NCI-H2029 treated with DMSO at 0.1 percent for 48 hours (cell line): ENCODE measurements at regions not wholly inside any gene's neighbourhood (a gene's known extent, or its start where the extent isn't known, plus 50 kb on each side); places are given as distances from the start of the nearest gene placed in this dataset.
A peak's percentile ranks its signal among the peaks of the same experiment; 100 is the strongest.

ENCODE experiments used
- DNase-seq: peaks from one replicate; lab custom pipeline; 2025; lab: John Stamatoyannopoulos, UW

GRCh38 chr1:2865571-2866421 is 64.3 kb upstream of the TTC34 start:
- peak; percentile 13 for DNase-seq

GRCh38 chr1:2866422-2867086 is 65.1 kb upstream of the TTC34 start:
- no peak for DNase-seq

DNA sequence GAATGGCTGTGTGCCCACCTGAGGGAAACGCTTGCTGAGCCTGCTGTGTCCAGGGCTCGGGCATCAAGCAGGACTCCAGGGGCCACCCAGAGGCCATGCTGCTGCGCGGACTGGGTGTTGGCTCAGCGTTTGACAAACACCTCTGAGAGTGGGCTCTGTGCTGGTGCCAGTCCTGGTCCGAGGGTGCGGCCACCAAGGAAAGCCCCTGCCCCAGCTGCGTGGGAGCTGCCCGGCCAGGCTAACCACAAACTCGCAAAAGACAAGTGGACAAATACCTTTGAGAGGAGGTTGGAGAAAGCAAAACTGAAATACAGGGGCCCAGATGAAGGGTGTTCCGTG is 65.6 kb upstream of the TTC34 start:
- DNase-seq: no peak

DNA sequence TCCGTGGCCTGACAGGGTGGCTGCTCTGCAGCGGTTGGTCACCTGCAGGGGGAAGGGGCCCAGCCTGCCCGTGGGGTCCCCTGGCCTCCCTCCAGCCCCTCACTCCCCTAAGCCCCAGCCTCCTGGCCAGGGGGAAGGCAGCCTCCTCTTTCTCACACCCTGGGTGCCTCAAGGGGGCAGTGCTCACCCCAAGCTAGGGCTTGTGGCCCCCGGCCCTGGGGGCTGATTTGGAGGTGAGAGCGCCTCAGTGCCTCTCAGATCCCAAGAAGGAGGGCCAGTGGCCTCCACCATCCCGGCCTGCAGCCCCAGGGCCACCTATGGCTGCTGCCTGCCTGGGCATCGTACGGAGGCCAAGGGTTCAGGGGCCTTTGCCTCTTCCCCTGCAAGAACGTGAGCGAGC is 66.4 kb upstream of the TTC34 start:
- DNase-seq: no peak

GRCh38 chr1:2868571-2869195 is 67.2 kb upstream of the TTC34 start:
- DNase-seq: no peak

DNA sequence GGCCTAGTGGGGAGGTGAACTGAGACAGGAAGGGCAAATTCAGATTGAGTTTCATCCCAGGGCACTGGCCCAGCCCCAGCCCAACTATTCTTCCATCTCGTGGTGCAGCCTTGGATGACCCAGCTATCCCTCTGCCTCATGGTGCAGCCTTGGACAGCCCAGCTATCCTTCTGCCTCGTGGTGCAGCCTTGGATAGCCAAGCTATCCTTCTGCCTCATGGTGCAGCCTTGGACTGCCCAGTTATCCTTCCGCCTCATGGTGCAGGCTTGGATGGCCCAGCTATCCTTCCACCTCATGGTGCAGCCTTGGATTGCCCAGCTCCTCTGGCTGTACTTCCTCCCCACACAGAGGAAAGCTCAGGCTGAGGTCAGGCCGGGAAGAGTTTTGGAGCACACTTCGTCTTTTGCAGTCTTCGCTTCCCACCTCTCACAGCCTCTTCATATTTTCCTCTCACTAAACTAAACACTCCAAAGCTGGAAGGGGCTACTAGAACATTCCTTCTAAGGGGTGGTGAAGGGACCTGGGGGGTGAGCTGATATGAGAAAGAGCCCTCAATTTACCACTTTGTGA is 69.8 kb upstream of the TTC34 start:
- no peak for DNase-seq

GRCh38 chr1:2874207-2874606 is 72.7 kb upstream of the TTC34 start:
- no peak for DNase-seq

DNA sequence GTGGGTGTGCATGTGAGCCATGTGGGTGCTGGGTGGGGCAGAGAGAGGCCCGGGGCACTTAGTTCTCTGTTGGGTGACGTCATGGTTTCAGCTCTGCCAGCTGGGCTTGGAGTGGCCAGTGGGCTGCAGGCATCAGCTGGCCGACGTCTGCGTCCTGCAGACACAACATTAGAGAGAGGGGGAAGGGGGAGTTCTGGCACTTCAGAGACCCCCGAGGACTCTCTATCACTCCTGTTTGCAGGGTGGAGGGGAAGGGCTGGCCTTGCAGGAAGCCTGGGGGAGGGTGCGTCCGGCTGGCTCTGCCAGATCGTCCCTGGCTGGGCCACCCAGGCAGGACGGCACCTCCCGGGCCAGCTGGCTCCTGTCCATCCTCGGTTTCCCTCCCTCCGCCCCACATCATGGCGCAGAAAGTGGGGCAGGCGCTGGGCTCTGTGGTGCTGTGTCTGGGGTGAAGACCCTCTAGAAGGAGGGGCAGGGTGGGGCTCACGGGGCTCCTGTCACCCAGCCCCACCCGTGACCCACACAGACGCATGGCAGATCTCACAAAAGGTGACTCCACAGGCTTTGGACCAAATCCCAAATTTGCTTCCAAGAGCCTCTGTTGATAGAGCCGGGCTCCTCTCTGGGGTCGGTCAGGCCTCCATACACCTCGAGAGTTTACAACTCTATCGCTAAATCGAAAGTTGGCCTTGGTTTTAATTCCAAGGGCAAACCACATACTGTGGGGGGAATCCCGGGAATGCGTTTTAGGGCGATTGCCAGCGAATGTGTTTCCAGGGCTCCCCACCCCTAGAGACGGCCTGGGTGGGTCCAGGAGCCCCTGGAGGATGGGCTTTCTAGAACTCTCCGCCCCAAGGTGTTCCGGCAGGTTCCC is 73.4 kb upstream of the TTC34 start:
- DNase-seq: no peak

- DNase-seq: no peak
These were observed 74.4 kb upstream of the TTC34 start for GRCh38 chr1:2875707-2876561.

DNA sequence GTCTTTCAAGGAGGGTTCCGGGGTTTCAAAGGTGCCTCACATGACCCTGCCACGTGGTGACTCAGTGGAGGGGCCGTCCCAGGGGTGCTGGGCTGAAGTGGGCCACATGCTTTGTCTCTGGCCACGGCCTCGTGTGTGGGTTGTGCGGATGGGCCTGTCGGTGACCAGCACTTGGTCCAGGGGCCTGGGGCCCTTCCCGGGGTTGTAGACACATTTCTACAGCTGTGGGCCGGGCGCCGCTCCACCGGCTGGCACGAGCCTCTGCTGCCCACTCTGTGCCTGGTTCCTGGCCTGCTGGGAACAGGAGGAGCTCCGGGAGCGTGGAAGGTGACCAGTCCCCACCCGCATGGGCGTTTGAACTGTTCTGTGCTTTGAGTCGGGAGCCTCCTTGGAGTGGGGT is 75.4 kb upstream of the TTC34 start:
- DNase-seq: no peak

DNA sequence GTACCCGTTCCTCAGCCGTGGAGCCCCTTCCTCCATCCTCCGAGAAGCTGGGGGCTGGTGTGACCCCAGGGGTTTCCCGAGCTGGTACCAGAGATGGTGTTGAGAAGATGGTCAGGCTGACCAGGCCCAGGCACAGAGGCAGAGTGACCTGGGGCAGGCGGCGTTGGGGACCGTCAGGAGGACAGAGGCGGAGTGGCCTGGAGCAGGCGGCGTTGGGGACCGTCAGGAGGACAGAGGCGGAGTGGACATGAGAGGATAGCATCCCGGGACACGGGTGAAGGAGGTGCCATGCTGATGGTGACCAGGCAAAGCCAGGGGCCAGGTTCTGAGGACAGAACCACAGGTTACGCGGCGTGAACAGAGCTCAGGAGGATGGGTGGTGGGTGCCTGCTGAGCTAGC is 75.9 kb upstream of the TTC34 start:
- DNase-seq: no peak

DNA sequence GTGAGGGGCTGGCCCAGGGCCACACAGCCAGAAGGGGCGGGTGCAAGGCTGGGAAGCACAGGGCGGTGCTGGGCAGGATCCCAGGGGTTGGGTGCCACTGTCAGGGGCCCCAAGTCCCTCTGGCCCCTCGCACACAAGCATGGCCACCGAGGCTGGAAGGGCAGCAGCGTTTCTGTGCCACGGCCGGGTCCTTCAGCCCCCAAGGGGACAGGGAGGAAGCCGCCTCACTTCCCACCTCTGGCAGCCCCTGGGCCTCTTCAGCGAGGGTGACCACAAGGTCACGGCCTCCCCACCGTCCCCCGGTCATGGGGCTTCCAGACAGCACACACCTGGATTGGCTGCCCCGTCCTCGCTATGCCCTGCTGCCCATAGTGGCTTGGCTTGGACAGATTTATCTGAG is 77.1 kb upstream of the TTC34 start:
- no peak for DNase-seq

DNA sequence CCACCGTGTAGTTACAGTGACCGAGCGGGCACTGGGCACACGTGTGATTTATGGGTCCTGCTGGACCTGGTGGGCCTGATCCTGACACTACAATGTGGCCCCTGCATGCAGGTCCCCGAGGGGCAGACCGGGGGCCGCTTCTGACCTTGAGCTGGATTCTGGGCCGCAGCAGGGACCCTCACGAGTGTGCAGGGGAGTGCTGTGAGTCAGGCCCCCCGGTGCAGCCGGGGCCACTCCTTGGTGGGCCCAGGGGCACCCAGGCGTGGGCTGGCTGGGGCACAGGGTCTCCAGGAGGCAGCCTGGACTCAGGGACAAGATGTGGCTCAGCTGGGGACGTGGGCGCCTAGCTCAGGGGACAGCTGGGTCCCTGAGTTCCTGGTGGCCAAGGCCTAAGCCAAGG is 77.5 kb upstream of the TTC34 start:
- DNase-seq: no peak

- DNase-seq: no peak
These were observed 78.1 kb upstream of the TTC34 start for GRCh38 chr1:2879591-2879990.

DNA sequence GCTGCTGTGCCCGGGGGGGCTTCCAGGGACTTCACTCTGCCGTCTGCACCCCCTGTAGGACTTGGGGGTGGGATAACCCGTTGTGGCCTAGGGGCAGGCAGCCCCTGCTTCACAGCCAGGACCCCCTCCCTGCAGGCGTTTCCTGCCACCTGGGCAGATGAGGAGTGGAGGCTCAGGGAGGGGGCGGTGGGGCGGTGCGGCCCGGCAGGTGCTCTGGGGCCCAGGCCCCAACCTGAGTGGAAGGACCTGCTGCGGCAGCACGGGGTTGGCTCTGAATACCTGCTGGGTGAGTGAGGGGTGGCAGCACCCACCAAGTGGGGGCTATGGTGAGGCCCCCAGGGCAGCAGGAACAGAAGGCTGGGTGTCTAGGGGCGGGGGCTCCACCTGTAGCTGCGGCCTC is 78.6 kb upstream of the TTC34 start:
- no peak for DNase-seq

DNA sequence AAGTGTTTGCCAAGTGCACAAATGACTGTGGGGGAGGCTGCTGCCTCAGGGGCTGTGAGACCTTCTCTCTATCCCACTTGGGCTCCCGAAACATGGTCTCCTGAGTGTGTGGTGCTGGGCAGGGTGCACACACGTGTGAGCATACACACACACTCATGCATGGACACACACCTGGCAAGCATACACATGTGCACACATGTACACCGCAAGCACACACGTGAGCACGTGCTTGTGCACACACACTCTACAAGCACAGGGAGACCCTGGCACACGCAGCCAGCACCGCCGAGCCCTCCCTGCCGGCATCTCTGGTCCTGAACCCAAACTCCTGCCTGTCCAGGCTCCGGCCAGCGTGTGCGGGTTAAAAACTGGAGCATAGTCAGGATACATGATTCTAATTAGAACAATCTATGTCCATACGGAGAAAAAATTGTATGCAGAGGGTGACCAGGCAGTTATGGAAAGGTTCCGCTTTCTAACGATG is 79.4 kb upstream of the TTC34 start:
- no peak for DNase-seq

GRCh38 chr1:2881556-2881955 is 80.1 kb upstream of the TTC34 start:
- DNase-seq: no peak

DNA sequence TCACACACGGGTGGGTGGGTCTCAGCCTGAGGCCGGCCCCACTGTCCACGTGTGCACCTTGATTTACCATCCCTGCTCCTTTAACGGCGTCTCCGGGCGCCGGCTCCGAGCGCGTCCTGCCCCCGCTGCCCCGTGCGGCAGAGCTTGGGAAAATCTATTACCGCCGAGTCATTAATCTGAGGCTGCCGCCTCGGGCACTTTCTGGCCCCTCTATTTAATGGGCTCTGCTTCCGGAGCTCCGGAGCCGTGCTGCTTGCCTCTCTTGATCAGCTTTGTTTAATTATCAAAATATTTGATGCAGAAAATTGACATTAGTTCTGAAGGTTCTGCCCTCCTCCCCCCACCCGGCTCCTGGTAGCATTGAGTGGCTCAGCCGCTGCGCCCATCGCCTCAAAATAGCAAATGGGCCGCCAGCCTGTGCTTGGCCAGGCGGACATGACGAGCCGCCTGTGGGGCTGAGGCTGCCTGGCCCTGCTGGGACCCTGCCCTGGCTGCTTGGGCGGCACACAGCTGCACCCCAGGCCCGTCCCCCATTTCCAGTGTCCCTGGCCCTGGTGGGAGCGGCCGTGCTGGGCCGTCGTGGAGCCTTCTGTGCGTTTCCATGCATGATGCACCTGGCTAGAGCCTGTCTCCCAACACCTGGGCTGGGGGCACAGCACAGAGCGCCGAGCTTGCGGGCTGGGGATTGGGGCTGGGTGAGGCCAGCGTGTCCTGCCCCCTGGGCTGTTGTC is 81.6 kb upstream of the TTC34 start:
- no peak for DNase-seq

DNA sequence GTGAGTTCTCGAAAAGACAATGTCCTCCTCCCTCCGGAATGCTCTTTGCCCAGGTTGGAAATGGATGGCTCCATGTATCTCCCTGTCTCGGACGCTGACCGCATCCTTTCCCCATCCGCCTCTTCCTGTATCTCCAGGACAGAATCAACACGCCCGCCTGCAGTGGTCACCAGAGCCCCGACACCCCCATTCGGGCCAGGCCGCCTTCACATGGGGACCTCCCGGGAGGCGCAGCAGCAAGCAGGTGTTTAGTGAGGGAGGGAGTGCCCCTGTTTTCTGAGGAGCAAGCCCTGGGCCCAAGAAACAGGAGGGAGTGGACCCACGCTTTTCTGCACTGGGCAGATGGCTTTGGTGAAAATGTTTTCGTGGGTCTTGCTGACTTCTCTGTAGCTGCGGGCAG is 83.5 kb upstream of the TTC34 start:
- no peak for DNase-seq

GRCh38 chr1:2886631-2887030 is 85.1 kb upstream of the TTC34 start:
- no peak for DNase-seq
